ENCODE measurements at regions not wholly inside any gene's neighbourhood (a gene's known extent, or its start where the extent isn't known, plus 50 kb on each side); places are given as distances from the start of the nearest gene placed in this dataset.

GRCh38 chr11:134541355-134541754 lies 129.3 kb upstream of the B3GAT1 start:
- Histone ChIP-seq H3K27ac (ENCODE audit: low read depth, low read length) (no peak overlapping the region), H3K9me3 (ENCODE audit: control insufficient read depth in 1 of 2, insufficient read depth in 1 of 2, low read depth in 1 of 2, low read length in 2 of 2) (no peaks in the 10 kb centered on the region)
- no peak for ATAC-seq

More at GRCh38 chr11:134541355-134541754, 129.3 kb upstream of the B3GAT1 start:
- H4K20me1 ChIP-seq (ENCODE audit: insufficient read depth): no peaks in the 10 kb centered on the region
- intact Hi-C loops (cut with micrococcal nuclease): no loop called here
- POLR2A ChIA-PET: no interaction called here
- H2AFZ ChIP-seq (ENCODE audit: low read depth, low read length, poor library complexity, severe bottlenecking): no peak overlapping the region
- H3K4me3 ChIP-seq (replicated peaks in 1 of 2; ENCODE audit: low read depth in 1 of 2, low read length in 2 of 2): no peak overlapping the region
- TF ChIP-seq MAX (IDR thresholded peaks at IDR 0.05) (no peak), SP1 (IDR thresholded peaks at IDR 0.05; ENCODE audit: low read depth) (no peak), ZNF274 (IDR thresholded peaks at IDR 0.05; ENCODE audit: low read depth, low read length) (no peak), YY1 (IDR thresholded peaks at IDR 0.05; ENCODE audit: extremely low read depth, insufficient replicate concordance, low read depth, low read length) (no peak), FOSL1 (IDR thresholded peaks at IDR 0.05; ENCODE audit: low read depth) (no peak), CEBPB (IDR thresholded peaks at IDR 0.05; ENCODE audit: low read depth) (no peak), TCF7L2 (IDR thresholded peaks at IDR 0.05; ENCODE audit: borderline replicate concordance, extremely low read depth, insufficient read depth, insufficient read length) (no peak), SIN3A (IDR thresholded peaks at IDR 0.05; ENCODE audit: low read depth) (no peak), ATF3 (IDR thresholded peaks at IDR 0.05) (no peak), ZFX (IDR thresholded peaks at IDR 0.05) (no peak), CBX3 (IDR thresholded peaks at IDR 0.05; ENCODE audit: low read depth) (no peak), REST (IDR thresholded peaks at IDR 0.05; ENCODE audit: low read depth) (no peak), EGR1 (IDR thresholded peaks at IDR 0.05; ENCODE audit: low read depth) (no peak), ZBTB33 (IDR thresholded peaks at IDR 0.05; ENCODE audit: extremely low read depth, insufficient replicate concordance, low read length) (no peak), ELF1 (IDR thresholded peaks at IDR 0.05; ENCODE audit: borderline replicate concordance, low read depth) (no peak), JUND (IDR thresholded peaks at IDR 0.05) (no peak)
- BruUV-seq (replicated peaks): no TSS peak
- H3K4me2 ChIP-seq (ENCODE audit: low read length): peak overlapping the region; percentile 45; the same call in 1 of the 2 replicates
- no peaks in the 10 kb centered on the region for H3K79me2 ChIP-seq (ENCODE audit: insufficient read depth, low read length)
- no peaks in the 10 kb centered on the region for H3K9me2 ChIP-seq (ENCODE audit: insufficient read depth)
- H3K4me1 ChIP-seq (ENCODE audit: control insufficient read depth in 1 of 2, insufficient read depth in 2 of 2, low read length in 2 of 2): peaks cover 8 to 35% of the 10 kb centered on the region in 2 experiments
- no peaks in the 10 kb centered on the region for H3K36me3 ChIP-seq (ENCODE audit: control insufficient read depth in 1 of 2, insufficient read depth in 2 of 2, low read length in 2 of 2)
- H3K9ac ChIP-seq (ENCODE audit: low read length): no peak overlapping the region
- no peak for DNase-seq (ENCODE audit: low read depth, low spot score)
- no peaks in the 10 kb centered on the region for H3K27me3 ChIP-seq (ENCODE audit: insufficient read depth, low read length)
- CTCF ChIA-PET: no interaction called here
- RAD21 ChIA-PET (ENCODE audit: low non-redundant PET in 1 of 2, low total read pairs in 2 of 2, uncharacterized antibody in 2 of 2, unreplicated experiment in 2 of 2): no interaction called here

All from HCT116 (cell line).